ENCODE measurements at regions not wholly inside any gene's neighbourhood (a gene's known extent, or its start where the extent isn't known, plus 50 kb on each side); places are given as distances from the start of the nearest gene placed in this dataset.

DNA sequence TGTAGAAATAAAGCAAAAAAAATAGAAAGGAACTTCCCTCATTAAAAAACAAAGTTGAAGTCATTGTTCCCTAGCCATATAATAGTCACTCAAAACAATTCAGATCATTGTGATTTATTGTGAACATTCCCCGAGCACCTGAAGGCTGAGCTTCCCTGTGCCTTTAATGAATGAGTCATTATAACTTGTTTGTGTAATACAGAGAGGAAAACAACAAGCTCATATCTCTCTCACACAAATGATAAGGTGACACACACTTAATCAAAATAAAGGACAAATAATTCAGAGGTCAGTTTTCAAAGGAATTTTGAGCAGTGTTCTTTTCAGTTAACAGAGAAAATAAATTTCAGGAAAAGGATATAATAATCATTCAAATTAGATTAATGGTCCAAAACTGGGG lies 326.2 kb downstream of the DUSP10 start:
- Mint-ChIP-seq H3K36me3 (no peaks in the 10 kb centered on the region), H3K4me1 (no peaks in the 10 kb centered on the region), H3K27me3 (peaks cover 9 to 13% of the 10 kb centered on the region in 2 donors), H3K4me3 (no peak overlapping the region), H3K27ac (no peak overlapping the region), H3K9me3 (no peaks in the 10 kb centered on the region)
- no peak for DNase-seq
- no peak for ATAC-seq (replicated peaks)

DNA sequence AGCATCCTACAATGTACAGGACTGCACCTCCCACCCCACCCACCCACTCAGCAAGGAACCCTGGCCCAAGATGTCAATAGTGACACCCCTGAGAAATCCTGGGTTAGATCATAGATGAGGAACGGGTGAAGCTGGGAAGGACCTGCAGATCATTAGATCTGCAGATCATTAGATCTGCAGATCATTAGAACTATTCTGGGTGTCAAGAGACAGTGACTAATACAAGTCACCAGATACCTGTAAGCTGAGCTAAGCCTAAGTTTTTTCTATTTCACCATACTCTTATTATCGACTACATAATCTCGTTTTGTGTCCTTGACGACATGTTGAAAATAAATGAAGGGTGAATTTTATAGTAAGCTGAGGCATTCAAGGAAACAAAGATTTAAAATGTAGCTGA lies 325.7 kb downstream of the DUSP10 start:
- Mint-ChIP-seq H3K4me3 (no peak overlapping the region), H3K27me3 (peaks cover 9 to 13% of the 10 kb centered on the region in 2 donors), H3K4me1 (no peaks in the 10 kb centered on the region), H3K27ac (no peak overlapping the region), H3K9me3 (no peaks in the 10 kb centered on the region), H3K36me3 (no peaks in the 10 kb centered on the region)
- DNase-seq (no peak), ATAC-seq (replicated peaks) (no peak)

GRCh38 chr1:221416723-221417122 lies 325.2 kb downstream of the DUSP10 start:
- Mint-ChIP-seq H3K4me3 (no peak overlapping the region), H3K9me3 (no peaks in the 10 kb centered on the region), H3K27ac (no peak overlapping the region), H3K36me3 (no peaks in the 10 kb centered on the region), H3K27me3 (peaks cover 9 to 13% of the 10 kb centered on the region in 2 donors), H3K4me1 (no peaks in the 10 kb centered on the region)
- ATAC-seq (replicated peaks) (no peak), DNase-seq (no peak)

DNA sequence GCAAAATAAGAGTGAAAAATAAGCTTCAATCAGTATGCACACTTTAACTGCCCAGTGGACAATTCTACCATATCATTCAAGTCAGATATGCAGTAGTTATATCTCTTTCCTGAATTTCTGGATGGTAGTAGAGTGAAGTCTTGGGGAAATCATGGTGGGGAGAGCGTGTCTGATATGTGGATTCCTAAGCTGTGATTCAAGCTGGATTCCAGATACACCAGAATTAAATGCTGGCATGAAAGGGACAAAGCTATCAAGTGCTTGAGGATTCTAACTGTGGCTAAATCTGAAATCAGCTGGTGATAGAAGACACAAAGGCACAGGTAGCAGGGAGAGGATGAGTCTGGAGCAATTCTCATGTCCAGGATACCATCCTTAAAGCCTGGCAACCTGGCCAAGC lies 323.5 kb downstream of the DUSP10 start:
- Mint-ChIP-seq H3K4me1 (no peaks in the 10 kb centered on the region), H3K27ac (no peak overlapping the region), H3K9me3 (no peaks in the 10 kb centered on the region), H3K27me3 (peaks cover 14 to 16% of the 10 kb centered on the region in 2 donors), H3K36me3 (no peaks in the 10 kb centered on the region), H3K4me3 (no peak overlapping the region)
- DNase-seq (no peak), ATAC-seq (replicated peaks) (no peak)

- no peak for DNase-seq
- Mint-ChIP-seq H3K4me3 (no peak overlapping the region), H3K36me3 (no peaks in the 10 kb centered on the region), H3K27ac (no peak overlapping the region), H3K9me3 (no peaks in the 10 kb centered on the region), H3K4me1 (no peaks in the 10 kb centered on the region), H3K27me3 (peaks cover 7 to 10% of the 10 kb centered on the region in 2 donors)
- no peak for ATAC-seq (replicated peaks)
These were observed 322.3 kb downstream of the DUSP10 start for GRCh38 chr1:221419513-221420095.

GRCh38 chr1:221429264-221429663 lies 312.6 kb downstream of the DUSP10 start:
- Mint-ChIP-seq H3K27ac (no peak overlapping the region), H3K4me3 (no peak overlapping the region), H3K4me1 (no peaks in the 10 kb centered on the region), H3K9me3 (peaks cover 9 to 15% of the 10 kb centered on the region in 2 donors), H3K27me3 (peaks cover 0 to 8% of the 10 kb centered on the region in 2 donors), H3K36me3 (no peaks in the 10 kb centered on the region)
- no peak for DNase-seq
- no peak for ATAC-seq (replicated peaks)

DNA sequence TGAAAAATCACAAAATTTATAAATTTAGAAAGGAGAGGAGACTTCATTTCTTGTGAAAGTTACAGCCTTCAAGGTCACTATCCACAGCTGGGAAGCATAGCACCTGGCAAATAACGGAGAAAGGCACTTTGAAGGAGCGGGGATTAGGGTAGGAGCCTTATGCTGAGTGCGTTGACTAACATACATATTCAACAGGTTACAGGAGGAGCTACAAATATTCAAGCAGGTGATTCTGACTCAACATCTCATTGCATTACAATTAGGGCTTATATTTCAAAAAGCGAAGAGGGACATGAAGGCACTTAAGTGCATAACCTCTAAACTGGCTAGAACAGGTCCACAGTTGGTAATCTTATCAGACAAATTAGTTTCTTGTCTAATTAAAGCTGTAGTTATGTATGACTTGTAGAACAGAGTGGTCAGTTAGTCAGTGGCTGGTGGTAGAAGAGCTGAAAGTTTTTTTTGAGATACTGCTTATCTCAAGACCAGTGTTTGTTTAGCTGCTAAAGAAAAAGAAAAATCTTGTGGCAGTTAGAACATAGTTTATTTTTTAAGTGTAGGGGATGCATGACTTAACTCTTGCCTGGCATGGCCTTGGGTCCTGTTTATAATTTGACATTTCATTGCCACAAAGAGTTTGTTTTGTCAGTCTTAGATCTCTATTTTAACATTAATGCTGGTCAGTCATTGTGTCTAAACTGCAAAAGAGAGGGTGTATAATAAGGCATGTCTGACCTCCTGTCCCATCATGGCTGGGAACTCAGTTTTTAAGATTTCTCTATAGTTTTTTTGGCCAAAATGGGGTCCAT lies 311.5 kb downstream of the DUSP10 start:
- peaks cover 0 to 8% of the 10 kb centered on the region in 2 donors for H3K27me3 Mint-ChIP-seq
- H3K27ac Mint-ChIP-seq, result no peak overlapping the region
- DNase-seq (no peak), ATAC-seq (replicated peaks) (no peak)
- no peak overlapping the region for H3K4me3 Mint-ChIP-seq
- no peaks in the 10 kb centered on the region for H3K36me3 Mint-ChIP-seq
- peaks cover 9 to 12% of the 10 kb centered on the region in 2 donors for H3K9me3 Mint-ChIP-seq
- peaks cover 0 to 3% of the 10 kb centered on the region in 2 donors for H3K4me1 Mint-ChIP-seq

- Mint-ChIP-seq H3K27me3 (peaks cover 0 to 8% of the 10 kb centered on the region in 2 donors), H3K4me1 (peaks cover 2 to 7% of the 10 kb centered on the region in 2 donors), H3K36me3 (no peaks in the 10 kb centered on the region), H3K4me3 (no peak overlapping the region), H3K9me3 (peaks cover 9% of the 10 kb centered on the region in 2 donors), H3K27ac (no peak overlapping the region)
- ATAC-seq (replicated peaks) (no peak), DNase-seq (no peak)
These were observed 310.7 kb downstream of the DUSP10 start for GRCh38 chr1:221431068-221431651.

DNA sequence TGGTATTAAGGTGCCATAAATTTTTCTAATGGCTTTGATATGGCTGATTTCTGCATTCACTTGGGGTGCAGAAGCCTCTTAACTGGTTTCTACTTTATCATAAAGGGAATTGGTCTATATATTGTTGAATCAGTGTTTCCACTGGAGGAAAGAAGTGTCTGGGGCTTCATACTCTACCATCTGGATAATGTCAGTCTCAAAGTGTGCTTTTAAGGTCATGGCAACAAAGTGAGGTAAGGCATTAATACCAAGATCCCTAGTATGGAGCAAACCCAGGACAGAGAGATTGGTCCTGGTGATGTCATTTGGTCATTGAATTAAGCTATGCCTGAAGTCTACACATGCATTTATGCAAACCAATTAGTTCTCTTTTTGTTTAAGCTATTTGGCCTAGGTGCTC lies 309.9 kb downstream of the DUSP10 start:
- H3K27ac Mint-ChIP-seq, result no peak overlapping the region
- H3K27me3 Mint-ChIP-seq, result peaks cover 0 to 8% of the 10 kb centered on the region in 2 donors
- H3K4me1 Mint-ChIP-seq, result peaks cover 2 to 7% of the 10 kb centered on the region in 2 donors
- no peak for ATAC-seq (replicated peaks)
- DNase-seq, result no peak
- H3K36me3 Mint-ChIP-seq, result no peaks in the 10 kb centered on the region
- no peak overlapping the region for H3K4me3 Mint-ChIP-seq
- H3K9me3 Mint-ChIP-seq, result peaks cover 3% of the 10 kb centered on the region in 2 donors

- Mint-ChIP-seq H3K27ac (no peak overlapping the region), H3K27me3 (peaks cover 0 to 3% of the 10 kb centered on the region in 2 donors), H3K9me3 (no peaks in the 10 kb centered on the region), H3K36me3 (no peaks in the 10 kb centered on the region), H3K4me3 (no peak overlapping the region), H3K4me1 (peaks cover 13 to 28% of the 10 kb centered on the region in 2 donors)
- no peak for ATAC-seq (replicated peaks)
- no peak for DNase-seq
These were observed 306.4 kb downstream of the DUSP10 start for GRCh38 chr1:221435504-221435904.

DNA sequence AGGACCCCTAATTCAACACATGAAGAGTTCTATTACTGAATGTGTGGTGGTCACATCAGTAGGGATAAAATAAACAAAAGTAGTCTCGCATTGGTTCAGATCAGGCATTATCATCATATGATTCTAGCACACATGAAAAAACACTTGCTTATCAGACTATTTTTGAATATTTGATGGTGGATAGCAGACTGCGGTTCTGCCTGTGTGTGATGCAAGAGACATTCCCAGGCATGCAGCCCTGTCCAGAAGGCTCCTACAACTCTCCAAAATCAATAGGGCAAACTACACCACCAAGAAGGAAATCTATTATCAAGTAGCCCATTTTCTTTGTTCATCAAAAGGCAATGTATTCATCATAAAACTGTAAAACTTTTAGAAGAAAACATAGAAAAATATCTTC lies 304.7 kb downstream of the DUSP10 start:
- Mint-ChIP-seq H3K27me3 (peaks cover 0 to 3% of the 10 kb centered on the region in 2 donors), H3K4me1 (peaks cover 16 to 34% of the 10 kb centered on the region in 2 donors), H3K4me3 (no peak overlapping the region), H3K9me3 (no peaks in the 10 kb centered on the region), H3K27ac (no peak overlapping the region), H3K36me3 (no peaks in the 10 kb centered on the region)
- ATAC-seq (replicated peaks) (no peak), DNase-seq (no peak)

DNA sequence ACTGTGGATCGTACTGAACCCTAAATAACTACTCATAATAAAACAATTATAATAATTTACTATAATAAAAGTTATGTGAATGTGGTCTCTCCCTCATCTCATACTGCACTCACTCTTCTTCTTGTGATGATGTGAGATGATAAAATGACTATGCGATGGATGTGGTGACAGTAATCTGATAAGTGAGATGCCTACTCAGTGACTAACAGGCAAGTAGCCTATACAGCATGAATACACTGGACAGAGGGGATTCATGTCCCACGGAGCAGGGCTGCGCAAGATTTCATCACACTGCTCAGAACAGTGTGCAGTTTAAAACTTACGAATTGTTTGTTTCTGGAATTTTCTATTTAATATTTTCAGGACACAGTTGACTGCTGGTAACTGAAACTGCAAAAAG lies 304.0 kb downstream of the DUSP10 start:
- Mint-ChIP-seq H3K4me1 (peaks cover 16 to 34% of the 10 kb centered on the region in 2 donors), H3K4me3 (no peak overlapping the region), H3K27me3 (peaks cover under 1 to 3% of the 10 kb centered on the region in 2 donors), H3K9me3 (no peaks in the 10 kb centered on the region), H3K27ac (no peak overlapping the region), H3K36me3 (no peaks in the 10 kb centered on the region)
- DNase-seq (no peak), ATAC-seq (replicated peaks) (no peak)

GRCh38 chr1:221439008-221439746 lies 302.7 kb downstream of the DUSP10 start:
- Mint-ChIP-seq H3K9me3 (no peaks in the 10 kb centered on the region), H3K27ac (peak overlapping the region; percentile 48), H3K36me3 (no peaks in the 10 kb centered on the region), H3K4me3 (no peak overlapping the region), H3K4me1 (peaks cover 16 to 34% of the 10 kb centered on the region in 2 donors), H3K27me3 (peaks cover 3 to 8% of the 10 kb centered on the region in 2 donors)
- ATAC-seq (replicated peaks) (peak; percentile 92 to 94), DNase-seq (peak; percentile 67)

DNA sequence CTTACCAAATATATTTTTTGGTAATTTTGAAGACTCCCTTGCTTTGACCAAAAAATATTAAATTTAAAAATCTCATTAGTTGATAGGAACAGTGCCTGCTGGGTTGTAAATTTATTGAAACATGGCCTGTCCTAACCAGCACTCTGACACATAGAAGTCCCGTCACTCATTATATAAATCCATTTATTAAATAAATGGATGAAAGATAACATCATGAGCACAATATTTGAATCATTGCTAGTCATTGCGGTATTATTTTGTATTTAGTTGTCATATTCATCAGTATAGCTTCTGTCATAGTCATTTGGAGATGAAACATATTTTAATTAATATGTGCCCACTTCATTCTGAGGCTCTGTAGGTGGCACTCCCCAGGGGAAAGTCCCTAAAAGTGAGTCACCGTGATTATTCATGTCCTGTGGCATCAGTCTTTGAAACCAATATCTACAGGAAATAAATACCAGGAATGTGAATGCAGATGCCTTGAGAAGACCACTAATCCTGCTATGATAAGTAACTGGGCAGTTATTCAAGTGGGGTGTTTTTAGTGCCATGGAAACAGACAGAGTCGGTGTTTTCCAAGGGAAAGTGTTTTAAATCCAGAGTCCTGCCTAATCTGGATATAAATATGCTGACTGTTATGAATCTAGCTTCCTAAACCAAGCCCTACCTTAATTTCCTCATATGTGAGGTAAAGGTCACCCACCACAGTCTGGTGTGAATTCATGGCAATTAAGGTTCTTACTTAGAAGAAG lies 302.0 kb downstream of the DUSP10 start:
- DNase-seq (peak; percentile 54), ATAC-seq (replicated peaks) (peak; percentile 77 to 81)
- Mint-ChIP-seq H3K4me3 (no peak overlapping the region), H3K9me3 (no peaks in the 10 kb centered on the region), H3K27ac (peak overlapping the region; percentile 20), H3K27me3 (peaks cover 3 to 8% of the 10 kb centered on the region in 2 donors), H3K36me3 (no peaks in the 10 kb centered on the region), H3K4me1 (peaks cover 16 to 34% of the 10 kb centered on the region in 2 donors)

Data from stimulated activated naive B cell treated with anti-CD40 and anti-IgM and Interleukin-4, amounts not matched to agents 10 μg/mL and 1 μg/mL and 100 μg/mL, for 72 hours (primary cell).